ENCODE measurements at regions not wholly inside any gene's neighbourhood (a gene's known extent, or its start where the extent isn't known, plus 50 kb on each side); places are given as distances from the start of the nearest gene placed in this dataset.

DNA sequence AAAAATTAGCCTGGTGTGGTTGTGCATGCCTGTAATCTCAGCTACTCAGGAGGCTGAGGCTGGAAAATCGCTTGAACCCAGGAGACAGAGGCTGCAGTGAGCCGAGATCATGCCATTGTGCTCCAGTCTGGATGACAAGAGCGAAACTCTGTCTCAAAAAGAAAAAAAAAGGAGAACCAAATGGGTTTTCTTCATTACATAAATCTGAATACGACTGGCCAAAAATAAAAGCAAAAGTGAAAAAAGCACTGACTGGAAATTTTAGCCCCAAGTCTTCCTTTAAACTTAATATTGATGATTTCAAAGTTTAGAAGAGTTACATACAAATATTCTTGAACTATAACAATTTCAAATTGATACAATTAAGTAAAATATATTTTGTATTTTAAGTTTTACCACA is 249.5 kb upstream of the STARD13 start:
- TF ChIP-seq CTCF (IDR thresholded peaks at IDR 0.05): no peak
- no peak for TF ChIP-seq POLR2A (IDR thresholded peaks at IDR 0.05)
